ENCODE measurements at regions not wholly inside any gene's neighbourhood (a gene's known extent, or its start where the extent isn't known, plus 50 kb on each side); places are given as distances from the start of the nearest gene placed in this dataset.

DNA sequence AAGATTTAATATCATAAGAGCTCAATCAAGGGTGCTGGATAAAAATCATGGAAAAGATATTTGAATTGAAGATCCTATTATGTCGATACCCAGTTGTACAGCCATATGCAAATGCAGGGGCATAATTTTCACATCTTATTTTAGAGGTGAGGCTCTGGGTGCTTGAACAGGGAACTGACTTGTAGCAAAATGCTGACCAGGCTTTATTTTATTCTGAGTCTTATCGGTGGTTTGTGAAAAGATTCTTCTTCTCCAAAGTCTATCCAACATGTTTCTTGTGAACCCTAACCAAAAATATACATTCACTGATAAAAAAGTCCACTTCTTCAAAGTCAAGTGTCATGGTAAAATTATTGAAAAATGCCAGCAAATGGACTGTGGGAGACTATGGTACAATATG, 475.5 kb upstream of the NEGR1 start:
- Histone ChIP-seq H3K36me3 (ENCODE audit: control insufficient read depth in 2 of 2, extremely low read depth in 1 of 2, insufficient read depth in 2 of 2, low read length in 2 of 2) (no peaks in the 10 kb centered on the region), H3K9ac (replicated peaks; ENCODE audit: extremely low read depth, insufficient read depth, low read length) (no peak overlapping the region), H3K9me3 (replicated peaks; ENCODE audit: control insufficient read depth, insufficient read depth, low read length) (no peaks in the 10 kb centered on the region), H4K20me1 (replicated peaks; ENCODE audit: control insufficient read depth, extremely low read depth, insufficient read depth, low read length) (no peaks in the 10 kb centered on the region), H3K4me2 (ENCODE audit: insufficient read depth, low read length) (no peak overlapping the region), H3K4me1 (ENCODE audit: control insufficient read depth, extremely low read depth, insufficient read depth, low read length) (no peaks in the 10 kb centered on the region), H3K9me1 (replicated peaks; ENCODE audit: control insufficient read depth, extremely low read depth, insufficient read depth, low read length) (no peaks in the 10 kb centered on the region), H2AFZ (ENCODE audit: low read depth, low read length) (no peak overlapping the region), H3K27me3 (ENCODE audit: control insufficient read depth in 2 of 2, insufficient read depth in 2 of 2, low read length in 2 of 2) (no peaks in the 10 kb centered on the region), H3K4me3 (replicated peaks in 1 of 3; ENCODE audit: insufficient read depth in 1 of 3, low read depth in 1 of 3, low read length in 3 of 3) (no peak overlapping the region), H3K27ac (ENCODE audit: insufficient read depth, low read depth, low read length) (no peak overlapping the region), H3K79me2 (ENCODE audit: control insufficient read depth, insufficient read depth, low read length) (no peaks in the 10 kb centered on the region)
- FAIRE-seq = no peak
- CTCF ChIA-PET = no interaction called here
- intact Hi-C loops (cut with micrococcal nuclease) = no loop called here
- dilution Hi-C loops (cut with MboI; ENCODE audit: extremely low pct_ligation_motif_present, low sequenced_read_pairs) = no loop called here
- no TSS peak for BruUV-seq (replicated peaks)
- POLR2A ChIA-PET = no interaction called here
- TF ChIP-seq, protein P1, sequence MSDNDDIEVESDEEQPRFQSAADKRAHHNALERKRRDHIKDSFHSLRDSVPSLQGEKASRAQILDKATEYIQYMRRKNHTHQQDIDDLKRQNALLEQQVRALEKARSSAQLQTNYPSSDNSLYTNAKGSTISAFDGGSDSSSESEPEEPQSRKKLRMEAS (IDR thresholded peaks at IDR 0.05; ENCODE audit: insufficient read depth, insufficient read length) = no peak
- TF ChIP-seq MYC (IDR thresholded peaks at IDR 0.05; ENCODE audit: low read depth, low read length) (no peak), GATA2 (IDR thresholded peaks at IDR 0.05; ENCODE audit: insufficient read depth, insufficient read length, low read depth, low read length) (no peak), FOS (IDR thresholded peaks at IDR 0.05; ENCODE audit: borderline replicate concordance, insufficient read depth, low read length) (no peak), EZH2 (IDR thresholded peaks at IDR 0.05; ENCODE audit: borderline replicate concordance, low read depth, low read length, severe bottlenecking) (no peak), JUN (IDR thresholded peaks at IDR 0.05; ENCODE audit: borderline replicate concordance, insufficient read depth, insufficient read length, low read depth) (no peak), POLR2AphosphoS5 (IDR thresholded peaks at IDR 0.05; ENCODE audit: insufficient read depth, low read depth, low read length) (no peak), POLR2A (IDR thresholded peaks at IDR 0.05; ENCODE audit: low read depth, low read length) (no peak)
- TF ChIP-seq, protein P2, sequence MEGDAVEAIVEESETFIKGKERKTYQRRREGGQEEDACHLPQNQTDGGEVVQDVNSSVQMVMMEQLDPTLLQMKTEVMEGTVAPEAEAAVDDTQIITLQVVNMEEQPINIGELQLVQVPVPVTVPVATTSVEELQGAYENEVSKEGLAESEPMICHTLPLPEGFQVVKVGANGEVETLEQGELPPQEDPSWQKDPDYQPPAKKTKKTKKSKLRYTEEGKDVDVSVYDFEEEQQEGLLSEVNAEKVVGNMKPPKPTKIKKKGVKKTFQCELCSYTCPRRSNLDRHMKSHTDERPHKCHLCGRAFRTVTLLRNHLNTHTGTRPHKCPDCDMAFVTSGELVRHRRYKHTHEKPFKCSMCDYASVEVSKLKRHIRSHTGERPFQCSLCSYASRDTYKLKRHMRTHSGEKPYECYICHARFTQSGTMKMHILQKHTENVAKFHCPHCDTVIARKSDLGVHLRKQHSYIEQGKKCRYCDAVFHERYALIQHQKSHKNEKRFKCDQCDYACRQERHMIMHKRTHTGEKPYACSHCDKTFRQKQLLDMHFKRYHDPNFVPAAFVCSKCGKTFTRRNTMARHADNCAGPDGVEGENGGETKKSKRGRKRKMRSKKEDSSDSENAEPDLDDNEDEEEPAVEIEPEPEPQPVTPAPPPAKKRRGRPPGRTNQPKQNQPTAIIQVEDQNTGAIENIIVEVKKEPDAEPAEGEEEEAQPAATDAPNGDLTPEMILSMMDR (IDR thresholded peaks at IDR 0.05; ENCODE audit: extremely low read depth in 1 of 2, insufficient read depth in 1 of 2, low read depth in 1 of 2, low read length in 2 of 2) = no peak
- DNase-seq (ENCODE audit: low read depth, low spot score) = no peak

Data from endothelial cell of umbilical vein (primary cell).